ENCODE measurements at regions not wholly inside any gene's neighbourhood (a gene's known extent, or its start where the extent isn't known, plus 50 kb on each side); places are given as distances from the start of the nearest gene placed in this dataset.

DNA sequence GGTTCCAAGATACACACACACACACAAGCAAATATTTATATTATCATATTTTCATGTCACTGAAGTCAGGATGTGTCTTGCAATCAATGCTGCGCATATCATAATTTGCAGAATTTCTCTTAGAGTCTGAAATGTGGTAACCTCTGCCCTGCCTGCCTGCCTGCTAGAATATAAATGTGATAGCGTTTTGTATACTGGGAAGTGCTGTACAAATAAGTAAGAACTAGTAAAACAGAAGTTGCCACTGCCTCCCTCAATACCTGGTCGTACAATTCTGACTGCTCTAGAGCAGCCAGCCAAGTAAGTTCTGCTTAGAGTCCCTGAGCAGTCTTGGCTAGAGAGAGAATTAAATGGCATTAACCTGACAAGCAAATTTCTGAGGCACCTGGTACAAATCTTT is 83.9 kb upstream of the NTF3 start:
- Histone ChIP-seq H3K9me3 (ENCODE audit: control insufficient read depth, low read length) (no peaks in the 10 kb centered on the region), H3K4me1 (ENCODE audit: control insufficient read depth, insufficient read depth, low read length) (peaks cover 10% of the 10 kb centered on the region), H3K4me3 (ENCODE audit: insufficient read depth, low read depth, low read length) (no peak overlapping the region), H3K36me3 (ENCODE audit: control insufficient read depth, insufficient read depth, low read length) (no peaks in the 10 kb centered on the region), H3K27me3 (ENCODE audit: control insufficient read depth, insufficient read depth, low read length, poor library complexity, severe bottlenecking) (no peaks in the 10 kb centered on the region), H3K27ac (ENCODE audit: insufficient read depth, low read depth, low read length, poor library complexity, severe bottlenecking) (no peak overlapping the region)
- 65 to 67% methylated on average over 3 of the region's 3 CpGs for WGBS, 2 experiments

DNA sequence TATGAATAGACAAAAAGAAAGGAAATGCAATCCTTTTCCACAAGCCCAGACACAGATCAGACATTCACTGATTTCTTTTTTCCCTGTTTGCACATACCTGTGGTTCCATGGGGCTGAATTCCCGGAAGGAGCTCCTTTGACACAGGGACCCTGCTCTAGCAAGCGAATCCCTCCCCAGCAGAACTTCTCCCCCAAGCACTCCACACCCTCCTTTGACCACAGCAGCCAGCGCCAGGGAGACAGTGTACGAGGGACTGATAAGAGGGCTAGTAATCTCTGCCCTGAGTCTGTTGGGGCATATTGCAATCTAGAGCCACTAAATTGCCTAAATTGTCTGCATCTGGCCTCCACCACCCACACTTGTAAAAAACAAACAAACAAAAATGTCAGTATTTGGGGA is 83.4 kb upstream of the NTF3 start:
- Histone ChIP-seq H3K27ac (ENCODE audit: insufficient read depth, low read depth, low read length, poor library complexity, severe bottlenecking) (no peak overlapping the region), H3K9me3 (ENCODE audit: control insufficient read depth, low read length) (no peaks in the 10 kb centered on the region), H3K4me3 (ENCODE audit: insufficient read depth, low read depth, low read length) (no peak overlapping the region), H3K4me1 (ENCODE audit: control insufficient read depth, insufficient read depth, low read length) (peaks cover 10% of the 10 kb centered on the region), H3K36me3 (ENCODE audit: control insufficient read depth, insufficient read depth, low read length) (no peaks in the 10 kb centered on the region), H3K27me3 (ENCODE audit: control insufficient read depth, insufficient read depth, low read length, poor library complexity, severe bottlenecking) (no peaks in the 10 kb centered on the region)
- 80 to 83% methylated on average over 4 of the region's 4 CpGs for WGBS, 2 experiments

DNA sequence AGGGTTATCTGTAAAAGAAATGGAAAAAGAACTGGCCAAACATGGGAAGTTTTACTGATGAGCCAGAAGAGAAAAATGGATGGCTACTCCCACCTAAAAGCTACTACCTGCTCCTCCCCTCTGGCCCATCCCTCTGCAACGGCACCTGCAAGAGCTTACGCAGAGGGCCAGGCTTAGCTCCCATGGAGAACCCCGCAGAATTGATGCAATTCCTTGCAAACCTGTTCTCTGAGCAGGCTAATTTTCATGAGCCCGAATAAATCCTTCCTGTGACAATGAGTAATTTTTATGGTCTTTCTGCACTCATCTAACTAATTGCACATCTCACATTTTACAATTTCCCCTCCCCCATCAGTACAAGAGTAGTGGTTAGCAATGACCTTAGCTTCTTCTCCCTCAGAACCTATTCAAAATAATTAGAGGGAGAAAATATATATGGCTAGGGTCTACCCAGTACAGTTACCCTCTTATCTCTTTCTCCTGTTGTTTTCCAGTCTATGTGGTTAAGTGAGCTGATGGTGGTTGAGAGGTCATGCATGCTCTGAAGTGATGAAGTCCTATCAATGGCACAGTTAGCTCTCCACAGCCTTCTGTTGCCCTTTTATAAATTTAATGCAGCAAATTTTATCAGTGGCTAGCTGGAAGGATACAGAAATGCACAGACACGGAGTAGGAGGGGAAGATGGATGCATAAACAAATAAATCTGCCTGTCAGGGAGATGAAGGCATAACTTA is 67.7 kb upstream of the NTF3 start:
- 92% methylated on average over 5 of the region's 5 CpGs for WGBS, 2 experiments
- no peak overlapping the region for H3K4me3 ChIP-seq (ENCODE audit: insufficient read depth, low read depth, low read length)
- H3K36me3 ChIP-seq (ENCODE audit: control insufficient read depth, insufficient read depth, low read length) = no peaks in the 10 kb centered on the region
- no peaks in the 10 kb centered on the region for H3K9me3 ChIP-seq (ENCODE audit: control insufficient read depth, low read length)
- no peaks in the 10 kb centered on the region for H3K4me1 ChIP-seq (ENCODE audit: control insufficient read depth, insufficient read depth, low read length)
- H3K27me3 ChIP-seq (ENCODE audit: control insufficient read depth, insufficient read depth, low read length, poor library complexity, severe bottlenecking) = no peaks in the 10 kb centered on the region
- H3K27ac ChIP-seq (ENCODE audit: insufficient read depth, low read depth, low read length, poor library complexity, severe bottlenecking) = no peak overlapping the region

DNA sequence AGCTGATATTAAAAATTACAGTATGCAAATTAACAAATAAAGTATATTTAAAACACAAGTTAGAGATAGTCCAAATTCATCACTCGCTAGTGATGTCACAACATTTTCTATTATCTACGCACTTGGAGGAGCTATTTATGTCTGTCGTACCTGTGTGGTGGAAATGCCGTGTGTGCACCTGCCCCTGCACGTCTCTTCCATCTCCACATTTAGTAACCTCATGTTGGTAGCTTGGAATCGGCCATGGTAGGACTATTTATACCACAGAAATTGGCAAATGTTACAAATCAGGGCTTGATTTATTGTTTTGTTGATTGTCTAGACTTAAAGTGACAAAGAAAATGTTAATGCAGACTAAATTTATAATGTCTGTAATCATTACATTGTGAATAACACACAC is 62.6 kb upstream of the NTF3 start:
- Histone ChIP-seq H3K9me3 (ENCODE audit: control insufficient read depth, low read length) (no peaks in the 10 kb centered on the region), H3K4me1 (ENCODE audit: control insufficient read depth, insufficient read depth, low read length) (no peaks in the 10 kb centered on the region), H3K27me3 (ENCODE audit: control insufficient read depth, insufficient read depth, low read length, poor library complexity, severe bottlenecking) (no peaks in the 10 kb centered on the region), H3K36me3 (ENCODE audit: control insufficient read depth, insufficient read depth, low read length) (no peaks in the 10 kb centered on the region), H3K27ac (ENCODE audit: insufficient read depth, low read depth, low read length, poor library complexity, severe bottlenecking) (no peak overlapping the region), H3K4me3 (ENCODE audit: insufficient read depth, low read depth, low read length) (no peak overlapping the region)
- WGBS, 2 experiments = 96 to 97% methylated on average over 6 of the region's 6 CpGs

DNA sequence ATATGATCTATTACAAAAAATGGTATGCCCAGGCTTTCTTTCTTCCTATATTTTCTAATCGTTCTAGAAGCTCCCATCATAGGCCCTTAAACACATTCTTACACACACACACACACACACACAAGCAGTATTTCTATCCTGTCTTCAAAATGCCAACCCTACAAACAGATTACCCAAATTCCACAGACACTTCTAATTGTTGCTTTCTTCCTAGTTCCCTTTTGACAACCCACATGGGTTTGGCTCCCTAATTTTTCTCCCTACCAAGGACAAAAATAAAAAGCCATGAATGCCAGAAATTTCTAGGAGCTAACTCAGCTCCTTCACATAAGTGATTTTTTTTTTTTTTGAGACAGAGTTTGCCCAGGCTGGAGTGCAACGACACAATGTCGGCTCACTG is 60.3 kb upstream of the NTF3 start:
- H3K4me1 ChIP-seq (ENCODE audit: control insufficient read depth, insufficient read depth, low read length) = no peaks in the 10 kb centered on the region
- H3K36me3 ChIP-seq (ENCODE audit: control insufficient read depth, insufficient read depth, low read length) = no peaks in the 10 kb centered on the region
- WGBS, 2 experiments = 83 to 90% methylated on average over 3 of the region's 3 CpGs
- no peaks in the 10 kb centered on the region for H3K27me3 ChIP-seq (ENCODE audit: control insufficient read depth, insufficient read depth, low read length, poor library complexity, severe bottlenecking)
- H3K4me3 ChIP-seq (ENCODE audit: insufficient read depth, low read depth, low read length) = no peak overlapping the region
- no peak overlapping the region for H3K27ac ChIP-seq (ENCODE audit: insufficient read depth, low read depth, low read length, poor library complexity, severe bottlenecking)
- no peaks in the 10 kb centered on the region for H3K9me3 ChIP-seq (ENCODE audit: control insufficient read depth, low read length)

DNA sequence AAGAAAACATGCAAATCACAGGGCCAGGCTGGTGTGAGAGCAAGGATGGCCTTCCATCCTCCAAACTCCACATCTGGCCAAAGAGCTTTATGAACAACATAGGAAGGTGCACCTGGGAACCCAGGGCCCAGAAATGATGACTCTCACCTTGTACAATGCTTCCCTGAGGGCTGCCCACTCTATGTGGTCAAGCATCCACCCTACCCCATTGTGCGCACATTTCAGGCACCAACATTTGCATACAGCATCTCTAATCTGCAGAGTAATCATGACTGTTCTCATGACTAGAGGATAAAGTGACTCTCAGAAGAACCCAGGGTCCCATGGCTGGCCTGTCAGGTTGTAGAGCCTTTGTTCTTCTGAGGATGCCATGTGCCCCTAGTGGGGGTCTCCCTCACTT is 57.2 kb upstream of the NTF3 start:
- WGBS, 2 experiments = 89 to 95% methylated on average over 1 of the region's 1 CpG
- H3K27ac ChIP-seq (ENCODE audit: insufficient read depth, low read depth, low read length, poor library complexity, severe bottlenecking) = no peak overlapping the region
- H3K36me3 ChIP-seq (ENCODE audit: control insufficient read depth, insufficient read depth, low read length) = no peaks in the 10 kb centered on the region
- H3K9me3 ChIP-seq (ENCODE audit: control insufficient read depth, low read length) = no peaks in the 10 kb centered on the region
- H3K4me3 ChIP-seq (ENCODE audit: insufficient read depth, low read depth, low read length) = no peak overlapping the region
- no peaks in the 10 kb centered on the region for H3K27me3 ChIP-seq (ENCODE audit: control insufficient read depth, insufficient read depth, low read length, poor library complexity, severe bottlenecking)
- H3K4me1 ChIP-seq (ENCODE audit: control insufficient read depth, insufficient read depth, low read length) = no peaks in the 10 kb centered on the region

DNA sequence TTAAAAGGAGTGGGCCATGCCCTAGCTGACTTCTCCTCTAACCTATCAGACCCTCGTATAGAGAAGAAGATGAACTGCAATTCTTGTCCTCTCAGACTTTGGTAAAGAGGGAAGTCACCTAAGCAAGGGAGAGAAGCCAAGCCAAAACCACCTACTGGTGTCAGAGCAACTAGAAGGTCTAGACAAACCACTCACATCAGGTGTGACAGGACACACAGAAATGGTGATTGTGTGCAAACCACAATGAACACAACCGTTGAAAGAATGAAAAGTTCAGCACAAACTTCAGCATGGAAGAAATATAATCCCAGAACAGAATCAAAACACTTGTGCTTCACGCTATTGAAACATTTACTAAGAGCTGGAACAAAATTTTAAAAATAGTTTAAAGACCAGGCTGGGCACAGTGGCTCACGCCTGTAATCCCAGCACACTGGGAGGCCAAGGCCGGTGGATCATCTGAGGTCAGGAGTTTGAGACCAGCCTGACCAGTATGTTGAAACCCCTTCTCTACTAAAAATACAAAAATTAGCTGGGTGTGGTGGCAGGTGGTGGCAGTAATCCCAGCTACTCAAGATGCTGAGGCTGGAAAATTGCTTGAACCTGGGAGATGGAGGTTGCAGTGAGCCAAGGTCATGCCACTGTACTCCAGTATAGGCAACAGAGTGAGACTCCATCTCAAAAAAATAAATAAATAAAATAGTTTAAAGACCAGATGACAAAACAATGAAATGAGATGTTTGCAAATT is 56.2 kb upstream of the NTF3 start:
- WGBS, 2 experiments = 88 to 96% methylated on average over 5 of the region's 5 CpGs
- Histone ChIP-seq H3K4me3 (ENCODE audit: insufficient read depth, low read depth, low read length) (no peak overlapping the region), H3K27ac (ENCODE audit: insufficient read depth, low read depth, low read length, poor library complexity, severe bottlenecking) (no peak overlapping the region), H3K4me1 (ENCODE audit: control insufficient read depth, insufficient read depth, low read length) (no peaks in the 10 kb centered on the region), H3K36me3 (ENCODE audit: control insufficient read depth, insufficient read depth, low read length) (no peaks in the 10 kb centered on the region), H3K27me3 (ENCODE audit: control insufficient read depth, insufficient read depth, low read length, poor library complexity, severe bottlenecking) (no peaks in the 10 kb centered on the region), H3K9me3 (ENCODE audit: control insufficient read depth, low read length) (no peaks in the 10 kb centered on the region)

DNA sequence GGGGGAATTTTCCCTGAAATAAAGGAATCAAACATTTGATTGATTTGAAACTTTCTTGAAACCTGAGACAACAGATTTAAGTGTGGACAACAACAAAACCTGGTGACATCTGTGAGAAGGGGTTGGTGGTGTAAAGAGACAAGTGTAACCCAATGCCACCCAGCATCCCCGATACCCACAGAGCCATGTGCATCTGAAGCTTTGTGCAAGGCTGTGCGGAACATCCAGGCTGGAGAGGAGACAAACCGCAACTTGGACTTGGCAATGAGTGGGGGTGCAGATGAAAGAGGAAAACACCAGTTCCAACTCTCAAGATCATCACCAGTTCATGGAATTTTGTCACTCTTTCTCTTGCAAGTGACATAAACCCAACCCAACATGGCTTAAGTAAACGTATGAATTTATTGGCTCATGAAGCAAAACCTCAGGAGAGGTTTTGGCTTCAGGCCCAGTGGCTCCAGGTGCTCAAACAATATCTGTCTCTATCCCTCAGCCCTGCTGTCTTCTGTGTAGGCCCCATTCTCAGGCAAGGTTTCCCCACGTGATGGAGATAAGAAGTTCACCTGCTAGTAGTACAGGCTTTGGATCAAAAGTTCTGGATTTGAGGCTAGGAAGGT is 55.2 kb upstream of the NTF3 start:
- H3K9me3 ChIP-seq (ENCODE audit: control insufficient read depth, low read length) = no peaks in the 10 kb centered on the region
- H3K27ac ChIP-seq (ENCODE audit: insufficient read depth, low read depth, low read length, poor library complexity, severe bottlenecking) = no peak overlapping the region
- WGBS, 2 experiments = 91 to 97% methylated on average over 5 of the region's 5 CpGs
- H3K4me3 ChIP-seq (ENCODE audit: insufficient read depth, low read depth, low read length) = no peak overlapping the region
- no peaks in the 10 kb centered on the region for H3K4me1 ChIP-seq (ENCODE audit: control insufficient read depth, insufficient read depth, low read length)
- H3K36me3 ChIP-seq (ENCODE audit: control insufficient read depth, insufficient read depth, low read length) = no peaks in the 10 kb centered on the region
- H3K27me3 ChIP-seq (ENCODE audit: control insufficient read depth, insufficient read depth, low read length, poor library complexity, severe bottlenecking) = no peaks in the 10 kb centered on the region

DNA sequence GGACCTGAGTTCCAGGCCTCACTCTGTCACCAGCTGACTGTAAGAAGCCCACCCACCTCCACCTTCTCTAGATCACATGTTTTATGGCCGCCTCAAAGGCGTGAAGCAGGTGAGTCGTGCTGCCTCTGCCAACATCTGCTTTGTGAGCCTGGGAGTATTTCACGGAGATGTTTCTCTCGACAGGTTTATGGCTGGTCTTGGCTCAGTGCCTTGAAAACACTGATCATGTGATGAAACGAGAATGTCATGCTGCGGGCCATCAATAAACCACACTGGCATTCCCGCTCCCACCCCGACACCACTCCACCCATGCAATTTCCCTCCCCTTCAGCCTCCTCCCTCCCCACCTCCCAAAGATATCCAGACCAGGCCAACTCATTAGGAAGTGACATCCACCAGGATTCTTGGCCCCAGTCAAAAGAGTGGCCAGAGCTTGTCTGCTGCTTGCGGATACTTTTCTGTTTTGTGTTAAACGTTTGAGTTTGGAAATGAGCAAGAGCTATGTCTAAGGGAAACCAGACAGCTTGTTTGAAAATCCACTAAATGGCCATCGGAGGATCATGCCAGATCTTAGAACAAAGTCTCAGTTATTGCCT is 53.8 kb upstream of the NTF3 start:
- no peaks in the 10 kb centered on the region for H3K27me3 ChIP-seq (ENCODE audit: control insufficient read depth, insufficient read depth, low read length, poor library complexity, severe bottlenecking)
- no peak overlapping the region for H3K27ac ChIP-seq (ENCODE audit: insufficient read depth, low read depth, low read length, poor library complexity, severe bottlenecking)
- no peaks in the 10 kb centered on the region for H3K9me3 ChIP-seq (ENCODE audit: control insufficient read depth, low read length)
- H3K4me3 ChIP-seq (ENCODE audit: insufficient read depth, low read depth, low read length) = no peak overlapping the region
- no peaks in the 10 kb centered on the region for H3K4me1 ChIP-seq (ENCODE audit: control insufficient read depth, insufficient read depth, low read length)
- no peaks in the 10 kb centered on the region for H3K36me3 ChIP-seq (ENCODE audit: control insufficient read depth, insufficient read depth, low read length)
- WGBS, 2 experiments = 92 to 93% methylated on average over 12 of the region's 12 CpGs

Data from ectodermal cell (in vitro differentiated cells).